NCI-H345 (cell line): ENCODE measurements at regions not wholly inside any gene's neighbourhood (a gene's known extent, or its start where the extent isn't known, plus 50 kb on each side); places are given as distances from the start of the nearest gene placed in this dataset.
"Not testable (repeated sequence)": the region's sequence is repeated elsewhere in the genome, so short reads cannot be mapped to it uniquely, and the experiment has no call there.

ENCODE experiments used
- DNase-seq: peaks from one replicate; lab custom pipeline; 2025; lab: John Stamatoyannopoulos, UW

GRCh38 chr11:90650153-90650552 is 427.3 kb upstream of the CHORDC1 start:
- DNase-seq, result no peak

- no peak for DNase-seq
These were observed 423.9 kb upstream of the CHORDC1 start for GRCh38 chr11:90646706-90647105.

GRCh38 chr11:90646266-90646665 is 423.4 kb upstream of the CHORDC1 start:
- no peak for DNase-seq

GRCh38 chr11:90639461-90639993 is 416.7 kb upstream of the CHORDC1 start:
- peak; percentile 1 for DNase-seq

- DNase-seq, result no peak
These were observed 413.0 kb upstream of the CHORDC1 start for GRCh38 chr11:90635886-90636285.

GRCh38 chr11:90635151-90635550 is 412.3 kb upstream of the CHORDC1 start:
- DNase-seq, result no peak

- no peak for DNase-seq
These were observed 407.3 kb upstream of the CHORDC1 start for GRCh38 chr11:90630176-90630575.

- no peak for DNase-seq
These were observed 406.5 kb upstream of the CHORDC1 start for GRCh38 chr11:90629229-90629806.

GRCh38 chr11:90614318-90614717 is 391.5 kb upstream of the CHORDC1 start:
- no peak for DNase-seq

- DNase-seq, result not testable (repeated sequence)
These were observed 390.2 kb upstream of the CHORDC1 start for GRCh38 chr11:90613037-90613436.

- no peak for DNase-seq
These were observed 383.9 kb upstream of the CHORDC1 start for GRCh38 chr11:90606721-90607120.

GRCh38 chr11:90601261-90601660 is 378.4 kb upstream of the CHORDC1 start:
- DNase-seq, result no peak

GRCh38 chr11:90594658-90595057 is 371.8 kb upstream of the CHORDC1 start:
- DNase-seq, result no peak

GRCh38 chr11:90593099-90593498 is 370.2 kb upstream of the CHORDC1 start:
- no peak for DNase-seq

GRCh38 chr11:90590286-90590685 is 367.4 kb upstream of the CHORDC1 start:
- no peak for DNase-seq

GRCh38 chr11:90589735-90590134 is 366.9 kb upstream of the CHORDC1 start:
- DNase-seq, result no peak

- no peak for DNase-seq
These were observed 365.0 kb upstream of the CHORDC1 start for GRCh38 chr11:90587896-90588295.

- DNase-seq, result no peak
These were observed 362.6 kb upstream of the CHORDC1 start for GRCh38 chr11:90585491-90585890.

GRCh38 chr11:90582999-90583398 is 360.1 kb upstream of the CHORDC1 start:
- DNase-seq, result not testable (repeated sequence)

- no peak for DNase-seq
These were observed 341.7 kb upstream of the CHORDC1 start for GRCh38 chr11:90564531-90564930.

GRCh38 chr11:90558328-90558865 is 335.5 kb upstream of the CHORDC1 start:
- no peak for DNase-seq

- DNase-seq, result no peak
These were observed 333.8 kb upstream of the CHORDC1 start for GRCh38 chr11:90556606-90557005.

- DNase-seq, result no peak
These were observed 333.2 kb upstream of the CHORDC1 start for GRCh38 chr11:90556026-90556425.

GRCh38 chr11:90555477-90555876 is 332.6 kb upstream of the CHORDC1 start:
- DNase-seq, result no peak
